Large intestine (tissue), 3 donors: ENCODE measurements at regions not wholly inside any gene's neighbourhood (a gene's known extent, or its start where the extent isn't known, plus 50 kb on each side); places are given as distances from the start of the nearest gene placed in this dataset.
A peak's percentile ranks its signal among the peaks of the same experiment; 100 is the strongest.
"Not testable (repeated sequence)": the region's sequence is repeated elsewhere in the genome, so short reads cannot be mapped to it uniquely, and the experiment has no call there.

Experiments
- DNase-seq, 2 donors: peaks; one replicate each; pipeline versions ENCODE4 v3.0.0 to v3.0.0-alpha.2; 2013
- H3K27ac ChIP-seq: one replicate; pipeline ENCODE4 v1.5.1; 2013; ENCODE audit warnings: low read length
- H3K27me3 ChIP-seq: 2 replicates; pipeline ENCODE4 v1.6.1; 2013; ENCODE audit warnings: low read length; ENCODE audit not compliant: control insufficient read depth, insufficient read depth
- H3K36me3 ChIP-seq: 2 replicates; pipeline ENCODE4 v1.6.1; 2013; ENCODE audit warnings: low read length; ENCODE audit not compliant: control insufficient read depth, insufficient read depth
- H3K4me1 ChIP-seq: one replicate; pipeline ENCODE4 v1.6.1; 2013; ENCODE audit warnings: low read length; ENCODE audit not compliant: control insufficient read depth, insufficient read depth
- H3K4me3 ChIP-seq: one replicate; pipeline ENCODE4 v1.5.1; 2013; ENCODE audit warnings: low read length
- H3K9me3 ChIP-seq: one replicate; pipeline ENCODE4 v1.6.1; 2013; ENCODE audit warnings: mild to moderate bottlenecking, low read depth, low read length, moderate library complexity; ENCODE audit not compliant: control insufficient read depth
- WGBS: methylation state at CpG from one replicate; pipeline ENCODE4 v1.1.5; 2013; ENCODE audit warnings: low lambda C conversion rate; ENCODE audit not compliant: insufficient coverage; 5-methylcytosine and 5-hydroxymethylcytosine counted together

GRCh38 chr12:72723732-72724131 is 451.6 kb downstream of the TRHDE start:
- H3K27me3 ChIP-seq = no peaks in the 10 kb centered on the region
- 86% methylated on average over 1 of the region's 1 CpG for WGBS

GRCh38 chr12:72729451-72730010 is 457.4 kb downstream of the TRHDE start:
- DNase-seq = no peak
- no CpG with 5 or more reads among the region's 1 CpG for WGBS
- Histone ChIP-seq H3K9me3 (no peaks in the 10 kb centered on the region), H3K4me3 (no peak overlapping the region), H3K27me3 (no peaks in the 10 kb centered on the region), H3K36me3 (no peaks in the 10 kb centered on the region), H3K4me1 (no peaks in the 10 kb centered on the region), H3K27ac (no peak overlapping the region)

More at GRCh38 chr12:72723732-72724131, 451.6 kb downstream of the TRHDE start:
- H3K27ac ChIP-seq = no peak overlapping the region
- H3K9me3 ChIP-seq = no peaks in the 10 kb centered on the region
- H3K4me3 ChIP-seq = no peak overlapping the region
- DNase-seq = no peak
- no peaks in the 10 kb centered on the region for H3K36me3 ChIP-seq
- no peaks in the 10 kb centered on the region for H3K4me1 ChIP-seq

GRCh38 chr12:72734581-72734980 is 462.4 kb downstream of the TRHDE start:
- no peak overlapping the region for H3K4me3 ChIP-seq

GRCh38 chr12:72738811-72739210 is 466.6 kb downstream of the TRHDE start:
- H3K36me3 ChIP-seq = no peaks in the 10 kb centered on the region
- H3K27ac ChIP-seq = no peak overlapping the region
- no peaks in the 10 kb centered on the region for H3K4me1 ChIP-seq
- H3K4me3 ChIP-seq = no peak overlapping the region
- no peaks in the 10 kb centered on the region for H3K27me3 ChIP-seq
- 100% methylated on average over 1 of the region's 2 CpGs for WGBS
- no peaks in the 10 kb centered on the region for H3K9me3 ChIP-seq
- no peak for DNase-seq

More at GRCh38 chr12:72734581-72734980, 462.4 kb downstream of the TRHDE start:
- Histone ChIP-seq H3K27me3 (no peaks in the 10 kb centered on the region), H3K36me3 (no peaks in the 10 kb centered on the region), H3K27ac (no peak overlapping the region), H3K4me1 (no peaks in the 10 kb centered on the region), H3K9me3 (no peaks in the 10 kb centered on the region)
- DNase-seq = no peak
- 93% methylated on average over 2 of the region's 2 CpGs for WGBS

GRCh38 chr12:72740064-72740463 is 467.9 kb downstream of the TRHDE start:
- Histone ChIP-seq H3K36me3 (no peaks in the 10 kb centered on the region), H3K4me1 (no peaks in the 10 kb centered on the region), H3K9me3 (no peaks in the 10 kb centered on the region), H3K27me3 (no peaks in the 10 kb centered on the region), H3K4me3 (no peak overlapping the region), H3K27ac (no peak overlapping the region)
- WGBS = no CpG with 5 or more reads among the region's 1 CpG
- no peak for DNase-seq

- no peaks in the 10 kb centered on the region for H3K4me1 ChIP-seq
- no peak overlapping the region for H3K4me3 ChIP-seq
- H3K36me3 ChIP-seq = no peaks in the 10 kb centered on the region
- DNase-seq = no peak
- H3K27me3 ChIP-seq = no peaks in the 10 kb centered on the region
- no peaks in the 10 kb centered on the region for H3K9me3 ChIP-seq
- no peak overlapping the region for H3K27ac ChIP-seq
Observed at GRCh38 chr12:72742568-72742967, 470.4 kb downstream of the TRHDE start.

- H3K36me3 ChIP-seq = no peaks in the 10 kb centered on the region
- no peak overlapping the region for H3K4me3 ChIP-seq
- H3K27ac ChIP-seq = no peak overlapping the region
- no peaks in the 10 kb centered on the region for H3K4me1 ChIP-seq
- no peak for DNase-seq
- H3K27me3 ChIP-seq = no peaks in the 10 kb centered on the region
- no peaks in the 10 kb centered on the region for H3K9me3 ChIP-seq
- no CpG with 5 or more reads among the region's 2 CpGs for WGBS
Observed at GRCh38 chr12:72746048-72746447, 473.9 kb downstream of the TRHDE start.

GRCh38 chr12:72747111-72747849 is 475.1 kb downstream of the TRHDE start:
- H3K36me3 ChIP-seq = no peaks in the 10 kb centered on the region
- no peak overlapping the region for H3K4me3 ChIP-seq
- H3K27me3 ChIP-seq = no peaks in the 10 kb centered on the region
- no peaks in the 10 kb centered on the region for H3K9me3 ChIP-seq
- WGBS = 60% methylated on average over 1 of the region's 4 CpGs
- H3K27ac ChIP-seq = no peak overlapping the region
- no peaks in the 10 kb centered on the region for H3K4me1 ChIP-seq
- DNase-seq = peak in 1 of 2 donors; percentile 0

- Histone ChIP-seq H3K9me3 (no peaks in the 10 kb centered on the region), H3K27ac (no peak overlapping the region), H3K4me3 (no peak overlapping the region), H3K27me3 (no peaks in the 10 kb centered on the region), H3K36me3 (no peaks in the 10 kb centered on the region), H3K4me1 (no peaks in the 10 kb centered on the region)
- DNase-seq = no peak
- WGBS = no CpG with 5 or more reads among the region's 1 CpG
Observed at GRCh38 chr12:72748971-72749370, 476.8 kb downstream of the TRHDE start.

- Histone ChIP-seq H3K4me3 (no peak overlapping the region), H3K4me1 (no peaks in the 10 kb centered on the region), H3K27ac (no peak overlapping the region), H3K27me3 (no peaks in the 10 kb centered on the region), H3K9me3 (no peaks in the 10 kb centered on the region), H3K36me3 (no peaks in the 10 kb centered on the region)
- DNase-seq = no peak
- WGBS = 80% methylated on average over 1 of the region's 3 CpGs
Observed at GRCh38 chr12:72753571-72753970, 481.4 kb downstream of the TRHDE start.

GRCh38 chr12:72754026-72754425 is 481.9 kb downstream of the TRHDE start:
- no CpG with 5 or more reads among the region's 18 CpGs for WGBS
- H3K4me3 ChIP-seq, DNase-seq, H3K27ac ChIP-seq, H3K4me1 ChIP-seq, H3K9me3 ChIP-seq, H3K36me3 ChIP-seq, H3K27me3 ChIP-seq: not testable (repeated sequence)
